CD4-positive, alpha-beta T cell treated with Interferon alpha-2 for 1 hour (primary cell): ENCODE measurements at regions not wholly inside any gene's neighbourhood (a gene's known extent, or its start where the extent isn't known, plus 50 kb on each side); places are given as distances from the start of the nearest gene placed in this dataset.

Source experiments
- DNase-seq, 2 donors: peaks; one replicate each; pipeline ENCODE4 v3.0.0-alpha.2; 2020 to 2022

- DNase-seq, result no peak
These were observed 557.1 kb upstream of the MEX3C start for GRCh38 chr18:51754566-51754965.

- no peak for DNase-seq
These were observed 559.9 kb upstream of the MEX3C start for GRCh38 chr18:51757255-51757924.

GRCh38 chr18:51762373-51762772 is 564.9 kb upstream of the MEX3C start:
- DNase-seq, result no peak

DNA sequence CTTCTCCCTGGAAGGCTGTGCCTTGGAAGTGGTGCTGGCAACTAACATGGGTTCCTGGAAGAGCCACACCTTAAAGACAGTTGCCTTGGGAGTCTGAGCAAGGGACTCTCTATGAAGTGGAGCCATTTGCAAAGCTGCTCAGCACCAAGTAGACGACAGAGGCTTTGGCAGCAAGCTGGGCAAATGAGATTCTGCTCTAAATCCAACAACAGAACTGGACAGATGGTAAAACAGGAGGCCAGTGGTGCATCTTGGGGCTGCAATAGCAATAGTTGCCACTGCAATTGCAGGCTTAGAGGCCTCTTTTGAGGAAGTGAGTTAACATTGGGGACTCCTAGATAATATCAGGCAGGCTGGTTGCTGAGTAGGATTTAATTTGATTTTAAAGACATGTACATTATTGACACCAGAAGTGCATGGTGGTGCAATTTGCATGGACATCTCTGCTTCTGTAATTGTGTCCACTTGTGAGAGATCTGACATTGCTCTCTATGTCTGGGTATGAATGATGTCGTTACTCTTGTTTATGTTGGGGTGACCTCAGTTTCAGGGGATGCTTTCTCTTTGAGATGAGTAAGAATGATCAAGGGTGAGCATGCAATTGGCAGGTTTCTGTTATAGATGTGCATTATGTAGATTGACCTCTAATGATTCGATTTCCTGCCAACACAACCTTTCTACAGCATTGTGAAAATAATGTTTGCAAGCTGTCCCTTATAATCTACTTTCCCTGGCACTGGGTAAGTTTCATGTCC is 568.3 kb upstream of the MEX3C start:
- DNase-seq, result no peak

- DNase-seq, result no peak
These were observed 569.8 kb upstream of the MEX3C start for GRCh38 chr18:51767293-51767692.

- DNase-seq, result no peak
These were observed 561.9 kb upstream of the DCC start for GRCh38 chr18:51778115-51778514.

DNA sequence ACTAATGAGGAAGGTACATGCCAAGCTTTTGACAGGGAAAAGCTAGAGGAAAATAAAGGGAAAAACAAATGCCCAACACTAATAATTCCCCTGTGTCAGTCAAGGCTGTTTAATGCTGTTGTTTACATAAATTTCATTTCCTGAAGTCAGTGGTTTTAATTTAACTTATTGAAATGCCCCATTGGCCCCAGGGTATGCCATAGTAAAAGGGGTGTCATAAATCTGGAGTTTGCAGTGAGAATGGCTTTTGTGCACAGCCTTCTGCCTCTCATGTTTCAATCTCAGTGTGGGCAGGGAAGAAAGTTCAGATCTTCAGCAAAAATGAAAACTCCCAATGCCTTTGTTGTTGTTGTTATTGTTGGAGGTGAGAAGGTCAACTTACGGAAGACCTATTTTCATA is 550.1 kb upstream of the DCC start:
- no peak for DNase-seq

DNA sequence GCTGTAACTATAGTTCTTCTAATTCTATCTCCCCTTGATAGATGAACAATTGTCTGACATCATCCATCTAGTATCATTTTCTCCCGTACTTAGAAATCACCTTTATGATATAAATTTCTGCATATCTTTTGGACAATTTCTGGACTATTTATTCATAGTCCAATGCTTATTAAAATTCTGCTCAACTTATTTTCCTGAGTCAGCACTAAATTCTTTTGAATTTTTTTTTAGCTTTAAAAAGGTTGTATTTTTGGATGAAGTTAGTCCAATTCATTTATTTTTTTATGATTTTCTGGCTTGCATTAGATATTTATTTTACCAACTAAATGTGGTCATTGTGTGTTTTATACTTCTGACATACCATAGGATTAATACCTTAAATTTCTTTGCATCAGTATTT is 538.5 kb upstream of the DCC start:
- DNase-seq, result no peak

- DNase-seq, result no peak
These were observed 537.2 kb upstream of the DCC start for GRCh38 chr18:51802569-51803428.

DNA sequence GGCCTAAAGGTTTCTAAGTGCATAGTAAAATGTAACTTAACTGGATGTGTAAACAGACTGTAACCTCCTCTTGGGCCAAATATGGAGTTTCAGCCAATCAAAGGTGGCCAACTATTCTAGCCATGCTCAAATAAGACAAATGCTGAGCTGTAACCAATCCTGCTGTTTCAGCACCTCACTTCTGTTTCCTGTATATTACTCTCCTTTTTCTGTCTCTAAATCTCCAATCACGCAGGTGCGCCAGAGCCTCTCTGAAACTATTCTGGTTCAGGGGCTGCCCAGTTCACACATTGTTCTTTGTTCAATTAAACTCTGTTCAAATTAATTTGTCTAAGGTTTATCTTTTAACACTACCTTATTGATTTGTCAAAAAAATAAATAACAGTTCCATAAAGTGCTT is 532.7 kb upstream of the DCC start:
- DNase-seq, result no peak

DNA sequence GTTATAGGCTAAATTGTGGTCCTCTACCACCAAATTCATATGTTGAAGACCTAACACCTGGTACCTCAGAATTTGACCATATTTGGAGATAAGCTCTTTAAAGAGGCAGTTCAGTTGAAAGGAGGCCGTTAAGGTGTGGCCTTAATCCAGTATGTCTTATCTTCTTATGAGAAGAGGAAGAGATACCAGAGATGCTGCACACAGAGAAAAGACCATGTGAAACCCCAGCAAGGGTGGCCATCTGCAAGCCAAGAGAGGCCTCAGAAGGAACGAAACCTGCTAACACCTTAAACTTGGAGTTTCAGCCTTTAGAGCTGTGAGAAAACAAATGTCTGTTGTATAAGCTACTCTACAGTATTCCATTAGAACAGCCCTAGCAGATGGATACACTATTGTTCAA is 528.1 kb upstream of the DCC start:
- no peak for DNase-seq

DNA sequence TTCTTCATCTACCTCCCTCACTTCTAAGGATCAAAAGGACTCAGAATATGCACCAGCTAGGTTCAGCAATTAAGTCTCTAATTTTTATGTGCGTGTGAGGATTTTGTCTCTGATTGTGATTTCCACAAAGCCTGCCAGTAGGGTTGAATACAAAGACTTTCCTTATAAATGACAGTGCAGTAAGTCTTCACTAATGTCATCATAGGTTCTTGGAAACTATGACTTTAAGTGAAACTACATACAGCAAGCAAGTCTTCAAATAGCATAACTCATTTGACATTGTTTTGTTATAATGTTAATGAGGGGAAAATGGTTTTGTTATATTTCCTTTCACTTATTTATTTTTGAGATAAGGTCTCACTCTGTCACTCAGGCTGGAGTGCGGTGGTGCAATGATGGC is 526.3 kb upstream of the DCC start:
- DNase-seq, result no peak

- no peak for DNase-seq
These were observed 518.4 kb upstream of the DCC start for GRCh38 chr18:51821610-51822009.

GRCh38 chr18:51824746-51825145 is 515.3 kb upstream of the DCC start:
- no peak for DNase-seq

GRCh38 chr18:51833850-51834249 is 506.1 kb upstream of the DCC start:
- DNase-seq, result no peak

- no peak for DNase-seq
These were observed 491.3 kb upstream of the DCC start for GRCh38 chr18:51848702-51849101.

DNA sequence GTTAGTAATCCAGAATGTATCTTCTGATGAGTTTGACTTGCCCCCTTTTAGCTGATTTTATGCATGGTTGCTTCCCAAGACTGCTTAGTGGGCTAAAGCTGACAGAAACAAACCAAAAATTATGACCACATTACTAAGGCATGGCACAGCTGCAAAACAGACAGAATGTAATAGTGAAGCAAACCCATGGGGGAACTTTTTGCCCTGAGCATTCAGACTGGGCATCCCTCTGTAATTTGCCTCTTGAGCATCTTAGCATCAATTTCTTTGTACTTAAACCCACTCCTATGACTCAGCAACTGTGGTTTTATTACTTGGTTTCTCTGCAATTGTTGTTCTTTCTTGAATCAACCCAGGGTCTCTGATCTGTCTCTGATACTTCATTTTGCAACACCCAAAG is 487.3 kb upstream of the DCC start:
- no peak for DNase-seq

DNA sequence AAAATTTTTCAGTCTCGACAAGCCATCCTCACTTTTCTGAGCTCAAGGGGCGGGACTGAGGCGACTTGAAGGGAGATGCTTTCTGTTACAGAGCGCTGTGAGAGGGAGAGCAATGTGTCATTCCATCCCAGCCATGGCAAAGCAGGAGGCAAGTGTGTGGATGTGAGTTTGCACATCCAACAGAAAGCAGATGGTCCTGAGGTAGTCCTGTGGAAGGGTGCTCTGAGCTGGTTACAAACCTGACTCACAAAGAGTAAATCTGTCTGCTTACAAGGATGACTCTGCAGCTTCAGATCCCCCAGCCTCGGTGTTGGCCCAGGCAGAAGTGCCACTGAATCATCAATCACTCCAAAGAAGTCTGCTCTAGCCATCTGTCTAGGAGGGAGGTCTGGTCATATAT is 482.0 kb upstream of the DCC start:
- no peak for DNase-seq

- no peak for DNase-seq
These were observed 479.0 kb upstream of the DCC start for GRCh38 chr18:51861046-51861445.

GRCh38 chr18:51862051-51862715 is 477.8 kb upstream of the DCC start:
- DNase-seq, result no peak

DNA sequence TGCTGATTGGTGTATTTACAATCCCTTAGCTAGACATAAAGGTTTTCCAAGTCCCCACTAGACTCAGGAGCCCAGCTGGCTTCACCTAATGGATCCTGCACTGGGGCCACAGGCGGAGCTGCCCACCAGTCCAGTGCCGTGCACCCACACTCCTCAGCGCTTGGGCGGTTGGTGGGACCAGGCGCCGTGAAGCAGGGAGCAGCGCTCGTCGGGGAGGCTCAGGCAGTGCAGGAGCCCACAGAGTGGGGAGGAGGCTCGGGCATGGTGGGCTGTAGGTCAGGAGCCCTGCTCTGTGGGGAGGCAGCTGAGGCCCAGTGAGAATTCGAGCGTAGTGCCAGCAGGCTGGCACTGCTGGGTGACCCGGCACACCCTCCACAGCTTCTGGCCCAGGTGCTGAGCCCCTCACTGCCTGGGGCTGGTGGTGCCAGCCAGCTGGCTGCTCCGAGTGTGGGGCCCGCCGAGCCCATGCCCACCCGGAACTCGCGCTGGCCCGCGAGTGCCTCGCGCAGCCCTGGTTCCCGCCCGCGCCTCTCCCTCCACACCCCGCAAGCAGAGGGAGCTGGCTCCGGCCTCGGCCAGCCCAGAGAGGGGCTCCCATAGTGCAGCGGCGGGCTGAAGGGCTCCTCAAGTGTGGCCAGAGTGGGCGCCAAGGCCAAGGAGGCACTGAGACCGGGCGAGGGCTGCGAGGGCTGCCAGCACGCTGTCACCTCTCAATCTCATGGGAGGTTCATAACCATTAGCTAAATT is 475.6 kb upstream of the DCC start:
- no peak for DNase-seq

DNA sequence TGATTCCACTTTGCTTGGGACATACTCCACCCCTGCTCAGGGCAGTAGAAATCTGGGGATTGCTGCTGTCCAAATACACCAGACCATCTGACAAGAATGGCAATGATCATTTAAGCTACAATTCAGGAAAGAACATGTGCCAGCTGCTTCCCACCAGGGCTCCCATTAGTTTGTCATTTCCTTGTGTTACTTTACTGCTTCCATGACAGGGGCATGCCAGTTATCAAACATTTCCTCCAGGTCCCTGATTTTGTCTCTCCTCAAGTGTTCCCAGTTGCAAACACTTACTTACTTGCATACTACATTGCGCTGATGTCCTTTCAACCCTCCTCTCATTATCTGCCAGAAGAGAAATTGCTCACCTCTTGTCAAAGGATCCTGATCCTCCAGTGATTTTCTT is 474.5 kb upstream of the DCC start:
- no peak for DNase-seq

DNA sequence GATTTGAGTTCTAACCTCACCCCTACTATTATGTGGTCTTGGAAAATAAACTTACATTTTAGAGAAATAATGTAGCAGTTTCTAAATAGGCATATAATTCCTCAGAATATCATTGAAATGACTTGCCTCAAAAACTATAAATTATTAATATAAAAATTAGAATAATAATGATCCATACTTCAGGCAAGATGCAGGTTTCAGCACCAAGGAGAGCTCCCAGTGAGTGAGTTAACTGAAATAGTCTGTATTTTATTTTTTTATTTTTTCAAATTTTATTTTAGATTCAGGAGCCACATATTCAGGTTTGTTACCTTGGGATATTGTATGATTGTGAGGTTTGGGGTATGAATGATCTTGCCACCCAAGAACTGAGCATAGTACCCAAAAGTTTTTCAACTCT is 472.2 kb upstream of the DCC start:
- DNase-seq, result no peak
